ENCODE measurements at regions not wholly inside any gene's neighbourhood (a gene's known extent, or its start where the extent isn't known, plus 50 kb on each side); places are given as distances from the start of the nearest gene placed in this dataset.

DNA sequence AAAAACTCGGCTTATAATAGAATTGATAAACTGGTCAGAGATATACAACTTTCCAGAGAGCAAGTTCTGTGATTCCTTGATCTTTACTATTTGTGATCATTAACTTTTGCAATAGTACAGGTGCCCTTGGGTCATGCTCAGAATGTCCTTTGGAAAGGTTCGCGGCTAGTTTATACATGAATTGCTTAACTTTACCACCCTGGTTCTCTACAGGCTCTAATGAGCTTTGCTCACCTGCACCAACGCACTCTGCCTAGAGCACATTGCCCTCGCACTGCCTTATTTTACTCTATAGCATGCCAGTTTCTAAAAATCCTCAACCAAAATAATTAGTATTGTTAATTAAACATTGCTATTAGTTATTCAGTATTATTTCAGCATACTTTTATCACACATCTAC, 931.2 kb upstream of the KCND2 start:
- TF ChIP-seq CTCF (IDR thresholded peaks at IDR 0.05) (no peak), POLR2A (IDR thresholded peaks at IDR 0.05) (no peak)
